CD4-positive, alpha-beta memory T cell (primary cell): ENCODE measurements at regions not wholly inside any gene's neighbourhood (a gene's known extent, or its start where the extent isn't known, plus 50 kb on each side); places are given as distances from the start of the nearest gene placed in this dataset.

Source experiments
- CTCF ChIA-PET: fragments of 350-600 bp; sonication (Branson Sonifier 250); formaldehyde crosslinking; loops from one replicate; lab custom pipeline; 2021; ENCODE audit warnings: inconsistent platforms; ENCODE audit not compliant: partially characterized antibody; lab: Charles Lee
- POLR2A ChIA-PET: fragments of 350-600 bp; sonication (Branson Sonifier 250); formaldehyde crosslinking; loops from one replicate; lab custom pipeline; 2021; ENCODE audit not compliant: partially characterized antibody; lab: Charles Lee
- DNase-seq, 5 donors: peaks; one replicate each; pipeline versions ENCODE4 v3.0.0 to v3.0.0-alpha.2; 2020 to 2022; ENCODE audit warnings: mixed read lengths in 1 of 5
- H3K27ac ChIP-seq: one replicate; pipeline ENCODE4 v1.7.0; 2013; ENCODE audit warnings: low read depth, low read length
- H3K27me3 ChIP-seq: 2 replicates; pipeline ENCODE4 v1.7.0; 2013; ENCODE audit warnings: mild to moderate bottlenecking, low read length, moderate library complexity; ENCODE audit not compliant: insufficient read depth
- H3K36me3 ChIP-seq: 2 replicates; pipeline ENCODE4 v1.7.0; 2013; ENCODE audit warnings: mild to moderate bottlenecking, low read length, moderate library complexity; ENCODE audit not compliant: insufficient read depth
- H3K4me1 ChIP-seq: 2 replicates; pipeline ENCODE4 v1.7.0; 2013; ENCODE audit warnings: mild to moderate bottlenecking, low read length, moderate library complexity; ENCODE audit not compliant: insufficient read depth
- H3K4me3 ChIP-seq, 2 donors: one replicate each; pipeline ENCODE4 v1.7.0; 2013; ENCODE audit warnings: low read length in 2 of 2, mild to moderate bottlenecking in 1 of 2
- H3K9me3 ChIP-seq, 2 donors: one replicate each; pipeline ENCODE4 v1.7.0; 2013; ENCODE audit warnings: low read length in 2 of 2, control low read depth in 1 of 2; ENCODE audit not compliant: control insufficient read depth in 1 of 2
- H3K27ac Mint-ChIP-seq, 7 donors: one replicate each; pipeline ENCODE4 v1.8.0; 2020 to 2021; ENCODE audit warnings: mixed read lengths in 7 of 7, mild to moderate bottlenecking in 6 of 7, inconsistent platforms in 3 of 7, moderate library complexity in 3 of 7
- H3K27me3 Mint-ChIP-seq, 2 donors: one replicate each; pipeline ENCODE4 v1.8.0; 2020 to 2021; ENCODE audit warnings: mixed read lengths in 2 of 2
- H3K36me3 Mint-ChIP-seq, 2 donors: one replicate each; pipeline ENCODE4 v1.8.0; 2020 to 2021; ENCODE audit warnings: mixed read lengths in 2 of 2, inconsistent platforms in 1 of 2, mild to moderate bottlenecking in 1 of 2
- H3K4me1 Mint-ChIP-seq, 4 donors: one replicate each; pipeline ENCODE4 v1.8.0; 2020 to 2021; ENCODE audit warnings: mixed read lengths in 4 of 4, mild to moderate bottlenecking in 1 of 4
- H3K4me3 Mint-ChIP-seq, 8 donors: one replicate each; pipeline ENCODE4 v1.8.0; 2020 to 2021; ENCODE audit warnings: mixed read lengths in 8 of 8, mild to moderate bottlenecking in 7 of 8, moderate library complexity in 6 of 8, inconsistent platforms in 3 of 8
- H3K9me3 Mint-ChIP-seq, 8 donors: one replicate each; pipeline ENCODE4 v1.8.0; 2020 to 2021; ENCODE audit warnings: mixed read lengths in 8 of 8, mild to moderate bottlenecking in 5 of 8, inconsistent platforms in 3 of 8, moderate library complexity in 1 of 8
- intact Hi-C: fragments of 100-400 bp; cut with micrococcal nuclease; formaldehyde crosslinking; loops from one replicate; pipeline ENCODE4 v1.15.1; 2023

DNA sequence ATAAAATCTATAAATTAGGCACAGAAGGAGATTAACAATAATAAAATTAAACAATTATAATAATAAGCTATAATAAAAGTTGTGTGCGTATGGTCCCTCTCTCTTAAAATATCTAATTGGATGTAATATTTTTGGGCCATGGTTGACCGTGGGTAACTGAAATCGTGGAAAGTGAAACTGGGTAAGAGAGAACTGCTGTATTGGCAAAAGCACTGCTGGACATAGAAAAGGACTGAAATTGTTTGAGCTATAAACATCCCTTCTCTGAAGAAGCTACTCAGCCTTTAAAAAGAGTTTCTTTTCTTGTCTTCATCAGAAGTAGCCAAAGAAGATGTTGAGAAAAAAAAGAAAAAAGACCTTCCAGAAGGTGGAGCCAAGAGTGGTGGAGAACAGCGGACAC lies 379.4 kb downstream of the ZNF521 start:
- Mint-ChIP-seq H3K4me1 (no peaks in the 10 kb centered on the region), H3K27ac (no peak overlapping the region), H3K36me3 (no peaks in the 10 kb centered on the region), H3K27me3 (no peaks in the 10 kb centered on the region), H3K4me3 (no peak overlapping the region), H3K9me3 (peaks cover 0 to 14% (median 1%) of the 10 kb centered on the region in 8 donors)
- CTCF ChIA-PET: no interaction called here
- POLR2A ChIA-PET: no interaction called here
- H3K4me1 ChIP-seq: no peaks in the 10 kb centered on the region
- H3K9me3 ChIP-seq: no peaks in the 10 kb centered on the region
- no peak for DNase-seq
- no peaks in the 10 kb centered on the region for H3K36me3 ChIP-seq
- intact Hi-C loops: no loop called here
- H3K27me3 ChIP-seq: no peaks in the 10 kb centered on the region
- no peak overlapping the region for H3K27ac ChIP-seq
- H3K4me3 ChIP-seq: no peak overlapping the region

DNA sequence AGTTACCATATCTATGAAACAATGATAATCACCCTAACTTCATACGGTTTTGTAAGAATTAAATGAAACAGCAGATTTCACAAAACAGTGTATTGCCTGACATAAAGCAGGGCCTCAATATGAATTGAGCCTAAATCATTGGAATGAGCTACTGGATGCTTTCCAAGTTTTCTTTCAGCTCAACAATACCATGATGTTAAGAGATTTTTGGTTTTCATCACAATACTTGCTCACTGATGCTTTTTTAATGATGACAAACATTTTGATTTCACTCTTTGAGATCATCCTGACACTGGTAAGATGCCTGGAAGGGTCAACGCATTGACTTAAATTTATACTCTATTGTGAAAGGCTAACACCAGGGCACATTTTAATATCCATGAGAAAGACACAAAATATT lies 377.5 kb downstream of the ZNF521 start:
- H3K4me1 Mint-ChIP-seq: no peaks in the 10 kb centered on the region
- H3K4me3 Mint-ChIP-seq: no peak overlapping the region
- ChIA-PET POLR2A (no interaction called here), CTCF (no interaction called here)
- no peak overlapping the region for H3K27ac ChIP-seq
- H3K4me3 ChIP-seq: no peak overlapping the region
- H3K9me3 Mint-ChIP-seq: peaks cover 0 to 9% (median 2%) of the 10 kb centered on the region in 8 donors
- no peaks in the 10 kb centered on the region for H3K36me3 Mint-ChIP-seq
- no peaks in the 10 kb centered on the region for H3K27me3 ChIP-seq
- intact Hi-C loops: no loop called here
- no peaks in the 10 kb centered on the region for H3K4me1 ChIP-seq
- H3K27ac Mint-ChIP-seq: no peak overlapping the region
- no peaks in the 10 kb centered on the region for H3K36me3 ChIP-seq
- no peaks in the 10 kb centered on the region for H3K27me3 Mint-ChIP-seq
- no peaks in the 10 kb centered on the region for H3K9me3 ChIP-seq
- DNase-seq: no peak

DNA sequence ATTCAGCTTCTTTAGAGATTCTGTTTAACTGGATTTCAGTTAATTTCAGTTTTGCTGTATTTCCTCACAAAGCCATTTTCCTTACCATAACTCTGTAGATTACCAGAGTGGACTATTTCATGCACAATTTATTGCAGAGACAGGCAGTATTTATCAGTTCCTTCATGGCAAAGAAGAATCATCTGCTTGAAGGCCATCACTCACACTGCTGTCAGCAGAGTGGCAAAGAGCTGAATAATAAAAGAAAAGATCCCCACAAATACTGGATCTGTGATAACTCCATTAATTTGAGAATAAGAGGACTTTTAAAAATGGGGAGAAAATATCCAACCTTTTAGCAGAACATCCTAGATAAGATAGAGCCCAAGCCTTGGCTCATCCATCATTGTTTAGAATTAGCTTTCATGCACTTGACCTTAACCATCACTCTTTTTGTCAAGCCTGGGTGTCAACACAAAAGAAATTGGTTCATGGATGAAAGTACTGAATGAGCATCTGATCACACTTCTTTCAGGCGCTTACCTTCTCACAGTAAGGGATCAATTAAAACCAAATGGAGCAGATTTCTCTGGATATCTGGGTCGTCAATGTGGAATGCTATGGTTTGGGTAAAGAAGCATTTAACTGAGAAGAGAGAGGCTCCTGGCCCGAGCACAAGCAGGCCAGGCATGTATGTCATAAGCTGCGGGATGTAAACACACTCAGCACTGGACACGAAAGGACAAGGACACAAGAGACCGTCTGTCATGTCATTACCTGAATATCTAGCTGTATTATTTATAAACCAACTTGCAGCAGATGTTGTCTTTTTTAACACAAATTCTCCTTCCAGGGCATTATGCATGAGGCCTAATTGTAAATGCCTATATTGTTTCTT lies 376.2 kb downstream of the ZNF521 start:
- Mint-ChIP-seq H3K4me1 (no peaks in the 10 kb centered on the region), H3K27me3 (no peaks in the 10 kb centered on the region), H3K27ac (no peak overlapping the region), H3K4me3 (no peak overlapping the region), H3K9me3 (peaks cover 0 to 4% (median 1%) of the 10 kb centered on the region in 8 donors), H3K36me3 (no peaks in the 10 kb centered on the region)
- DNase-seq: no peak
- intact Hi-C loops: no loop called here
- no peak overlapping the region for H3K4me3 ChIP-seq
- H3K27me3 ChIP-seq: no peaks in the 10 kb centered on the region
- no peak overlapping the region for H3K27ac ChIP-seq
- ChIA-PET CTCF (no interaction called here), POLR2A (no interaction called here)
- no peaks in the 10 kb centered on the region for H3K4me1 ChIP-seq
- no peaks in the 10 kb centered on the region for H3K9me3 ChIP-seq
- no peaks in the 10 kb centered on the region for H3K36me3 ChIP-seq

DNA sequence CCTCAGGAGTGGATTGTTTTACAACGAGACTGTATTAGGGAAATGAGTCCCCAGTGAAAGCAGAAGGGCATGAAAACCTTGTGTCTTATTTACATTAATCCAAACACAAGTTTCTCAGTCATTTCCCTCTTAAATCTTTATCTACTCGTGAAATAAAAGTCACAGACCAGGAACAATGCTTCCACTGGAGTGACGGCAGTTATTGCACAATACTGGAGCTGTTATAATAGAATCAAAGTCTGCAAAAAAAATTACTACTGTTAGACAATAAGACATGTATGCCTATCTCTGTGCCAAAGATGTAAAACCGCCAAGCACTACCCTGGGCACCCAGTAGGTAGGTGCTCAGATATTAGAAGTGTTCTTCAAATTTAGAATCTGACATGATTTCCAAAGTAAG lies 375.5 kb downstream of the ZNF521 start:
- peaks cover 0 to 2% of the 10 kb centered on the region in 2 donors for H3K27me3 Mint-ChIP-seq
- no peak overlapping the region for H3K4me3 ChIP-seq
- CTCF ChIA-PET: no interaction called here
- intact Hi-C loops: no loop called here
- no peaks in the 10 kb centered on the region for H3K4me1 ChIP-seq
- H3K4me1 Mint-ChIP-seq: no peaks in the 10 kb centered on the region
- no peak overlapping the region for H3K27ac ChIP-seq
- H3K4me3 Mint-ChIP-seq: no peak overlapping the region
- H3K9me3 Mint-ChIP-seq: peaks cover 0 to 5% (median 2%) of the 10 kb centered on the region in 8 donors
- H3K36me3 ChIP-seq: no peaks in the 10 kb centered on the region
- POLR2A ChIA-PET: no interaction called here
- no peak overlapping the region for H3K27ac Mint-ChIP-seq
- no peak for DNase-seq
- H3K27me3 ChIP-seq: no peaks in the 10 kb centered on the region
- H3K36me3 Mint-ChIP-seq: no peaks in the 10 kb centered on the region
- no peaks in the 10 kb centered on the region for H3K9me3 ChIP-seq

DNA sequence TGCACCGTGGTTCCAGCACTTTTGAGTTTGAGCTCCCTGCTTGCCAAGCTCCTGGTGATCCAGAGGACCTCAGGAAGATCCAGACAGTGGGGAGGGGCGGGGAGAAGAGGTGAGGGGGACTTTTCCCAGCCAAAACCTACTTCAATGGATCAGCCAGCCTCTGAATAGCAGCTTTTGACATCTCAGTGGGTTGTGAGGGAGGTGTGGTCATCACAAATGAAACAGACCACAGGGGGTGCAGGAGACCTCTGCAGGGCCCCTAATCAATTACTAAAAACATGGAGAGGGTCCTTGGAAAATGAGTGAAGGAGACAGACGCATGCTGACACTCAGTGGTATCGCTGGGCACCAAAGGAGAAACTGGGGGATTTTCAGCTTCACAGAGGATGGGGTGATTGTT lies 372.7 kb downstream of the ZNF521 start:
- peaks cover 0 to 6% (median 1%) of the 10 kb centered on the region in 8 donors for H3K9me3 Mint-ChIP-seq
- Histone ChIP-seq H3K27ac (no peak overlapping the region), H3K9me3 (no peaks in the 10 kb centered on the region), H3K4me3 (no peak overlapping the region), H3K36me3 (no peaks in the 10 kb centered on the region), H3K4me1 (no peaks in the 10 kb centered on the region), H3K27me3 (no peaks in the 10 kb centered on the region)
- ChIA-PET POLR2A (no interaction called here), CTCF (no interaction called here)
- no peaks in the 10 kb centered on the region for H3K36me3 Mint-ChIP-seq
- intact Hi-C loops: no loop called here
- no peaks in the 10 kb centered on the region for H3K4me1 Mint-ChIP-seq
- H3K27ac Mint-ChIP-seq: no peak overlapping the region
- no peak for DNase-seq
- H3K27me3 Mint-ChIP-seq: peaks cover 0 to 2% of the 10 kb centered on the region in 2 donors
- H3K4me3 Mint-ChIP-seq: no peak overlapping the region

DNA sequence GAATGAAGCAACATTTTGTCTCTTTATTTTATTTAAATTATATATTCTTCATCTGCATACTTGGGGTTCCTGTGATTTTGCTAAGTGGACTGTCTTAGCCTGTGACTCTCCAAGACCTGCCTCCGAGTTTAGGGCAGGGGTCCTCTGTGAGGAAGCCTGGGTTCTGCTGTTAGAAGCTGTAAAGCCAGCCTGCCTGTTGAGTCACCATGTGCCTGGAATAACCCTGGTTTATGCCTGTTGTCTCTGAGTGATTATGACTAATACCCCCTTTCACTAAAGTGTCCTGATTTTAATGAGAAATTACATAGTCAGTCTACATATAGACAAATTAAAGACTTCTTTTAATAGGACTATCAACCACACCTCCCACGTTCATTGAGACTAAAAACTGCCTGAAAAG lies 369.1 kb downstream of the ZNF521 start:
- no peak for DNase-seq
- H3K27me3 ChIP-seq: no peaks in the 10 kb centered on the region
- no peaks in the 10 kb centered on the region for H3K9me3 ChIP-seq
- no peaks in the 10 kb centered on the region for H3K4me1 ChIP-seq
- ChIA-PET CTCF (no interaction called here), POLR2A (no interaction called here)
- Mint-ChIP-seq H3K36me3 (no peaks in the 10 kb centered on the region), H3K27me3 (peaks cover 1 to 2% of the 10 kb centered on the region in 2 donors), H3K27ac (no peak overlapping the region), H3K4me1 (no peaks in the 10 kb centered on the region), H3K9me3 (peaks cover 0 to 10% (median 0%) of the 10 kb centered on the region in 8 donors), H3K4me3 (no peak overlapping the region)
- no peak overlapping the region for H3K27ac ChIP-seq
- intact Hi-C loops: no loop called here
- no peak overlapping the region for H3K4me3 ChIP-seq
- no peaks in the 10 kb centered on the region for H3K36me3 ChIP-seq

- H3K4me3 ChIP-seq: no peak overlapping the region
- ChIA-PET CTCF (no interaction called here), POLR2A (no interaction called here)
- no peak for DNase-seq
- no peaks in the 10 kb centered on the region for H3K36me3 ChIP-seq
- no peaks in the 10 kb centered on the region for H3K4me1 Mint-ChIP-seq
- no peaks in the 10 kb centered on the region for H3K36me3 Mint-ChIP-seq
- H3K4me3 Mint-ChIP-seq: no peak overlapping the region
- H3K27ac Mint-ChIP-seq: no peak overlapping the region
- no peaks in the 10 kb centered on the region for H3K4me1 ChIP-seq
- peaks cover 0 to 10% (median 0%) of the 10 kb centered on the region in 8 donors for H3K9me3 Mint-ChIP-seq
- H3K27ac ChIP-seq: no peak overlapping the region
- no peaks in the 10 kb centered on the region for H3K27me3 ChIP-seq
- intact Hi-C loops: no loop called here
- H3K27me3 Mint-ChIP-seq: peaks cover 1 to 2% of the 10 kb centered on the region in 2 donors
- no peaks in the 10 kb centered on the region for H3K9me3 ChIP-seq
Measured at GRCh38 chr18:24983566-24984139, 368.3 kb downstream of the ZNF521 start.
